ENCODE measurements at regions not wholly inside any gene's neighbourhood (a gene's known extent, or its start where the extent isn't known, plus 50 kb on each side); places are given as distances from the start of the nearest gene placed in this dataset.
A peak's percentile ranks its signal among the peaks of the same experiment; 100 is the strongest.

GRCh38 chr11:91366816-91367215 is 857.8 kb upstream of the FAT3 start:
- Histone ChIP-seq H3K36me3 (no peaks in the 10 kb centered on the region), H3K4me3 (no peak overlapping the region), H3K27ac (peak overlapping the region; percentile 50 to 74 (median 70)), H3K27me3 (no peaks in the 10 kb centered on the region), H3K4me1 (peaks cover 0 to 19% (median 0%) of the 10 kb centered on the region in 3 donors), H3K9me3 (no peaks in the 10 kb centered on the region)
- TF ChIP-seq POLR2AphosphoS5 (IDR thresholded peaks at IDR 0.05) (no peak), EP300 (IDR thresholded peaks at IDR 0.05) (no peak)
- WGBS, 2 donors (ENCODE audit: low coverage in 1 of 2) = 77 to 85% methylated on average over 5 to 6 of the region's 6 CpGs
- ATAC-seq = no peak

GRCh38 chr11:91365986-91366585 is 858.5 kb upstream of the FAT3 start:
- H3K9me3 ChIP-seq = no peaks in the 10 kb centered on the region
- no peaks in the 10 kb centered on the region for H3K27me3 ChIP-seq
- no peak for TF ChIP-seq CTCF (IDR thresholded peaks at IDR 0.05)
- no peak for TF ChIP-seq POLR2A (IDR thresholded peaks at IDR 0.05)
- no peak for TF ChIP-seq POLR2AphosphoS5 (IDR thresholded peaks at IDR 0.05)
- no peak for TF ChIP-seq EP300 (IDR thresholded peaks at IDR 0.05)
- ATAC-seq = peak; percentile 36
- no peaks in the 10 kb centered on the region for H3K36me3 ChIP-seq
- peak overlapping the region; percentile 50 to 74 (median 70) for H3K27ac ChIP-seq
- H3K4me1 ChIP-seq = peaks cover 0 to 19% (median 0%) of the 10 kb centered on the region in 3 donors
- H3K4me3 ChIP-seq = no peak overlapping the region
- 22 to 29% methylated on average over 7 of the region's 7 CpGs for WGBS, 2 donors (ENCODE audit: low coverage in 1 of 2)

- no peaks in the 10 kb centered on the region for H3K4me1 ChIP-seq
- no peak for ATAC-seq
- TF ChIP-seq EP300 (IDR thresholded peaks at IDR 0.05) = no peak
- TF ChIP-seq POLR2AphosphoS5 (IDR thresholded peaks at IDR 0.05) = no peak
- TF ChIP-seq CTCF (IDR thresholded peaks at IDR 0.05) = no peak
- no peak for TF ChIP-seq POLR2A (IDR thresholded peaks at IDR 0.05)
- no peak overlapping the region for H3K4me3 ChIP-seq
- H3K27ac ChIP-seq = no peak overlapping the region
- no peaks in the 10 kb centered on the region for H3K27me3 ChIP-seq
- H3K9me3 ChIP-seq = no peaks in the 10 kb centered on the region
- 70 to 76% methylated on average over 3 of the region's 3 CpGs for WGBS, 2 donors (ENCODE audit: low coverage in 1 of 2)
- no peaks in the 10 kb centered on the region for H3K36me3 ChIP-seq
Measured at GRCh38 chr11:91350931-91351330, 873.7 kb upstream of the FAT3 start.

GRCh38 chr11:91326751-91327150 is 897.9 kb upstream of the FAT3 start:
- Histone ChIP-seq H3K4me1 (no peaks in the 10 kb centered on the region), H3K27ac (no peak overlapping the region), H3K27me3 (no peaks in the 10 kb centered on the region), H3K9me3 (peaks cover 0 to 5% (median 0%) of the 10 kb centered on the region in 3 donors), H3K36me3 (no peaks in the 10 kb centered on the region), H3K4me3 (no peak overlapping the region)
- no peak for ATAC-seq
- TF ChIP-seq EP300 (IDR thresholded peaks at IDR 0.05) (no peak), POLR2A (IDR thresholded peaks at IDR 0.05) (no peak), POLR2AphosphoS5 (IDR thresholded peaks at IDR 0.05) (no peak), CTCF (IDR thresholded peaks at IDR 0.05) (no peak)
- 78 to 83% methylated on average over 2 of the region's 2 CpGs for WGBS, 2 donors (ENCODE audit: low coverage in 1 of 2)

GRCh38 chr11:91326280-91326679 is 898.3 kb upstream of the FAT3 start:
- Histone ChIP-seq H3K27me3 (no peaks in the 10 kb centered on the region), H3K36me3 (no peaks in the 10 kb centered on the region), H3K4me1 (no peaks in the 10 kb centered on the region), H3K9me3 (peaks cover 0 to 9% (median 0%) of the 10 kb centered on the region in 3 donors), H3K4me3 (no peak overlapping the region), H3K27ac (no peak overlapping the region)
- TF ChIP-seq POLR2A (IDR thresholded peaks at IDR 0.05) (no peak), CTCF (IDR thresholded peaks at IDR 0.05) (no peak), POLR2AphosphoS5 (IDR thresholded peaks at IDR 0.05) (no peak)
- no peak for ATAC-seq
- WGBS, 2 donors (ENCODE audit: low coverage in 1 of 2) = 90 to 100% methylated on average over 1 to 2 of the region's 2 CpGs
